ENCODE measurements at regions not wholly inside any gene's neighbourhood (a gene's known extent, or its start where the extent isn't known, plus 50 kb on each side); places are given as distances from the start of the nearest gene placed in this dataset.

GRCh38 chr16:65406116-65406515, 284.3 kb upstream of the CDH11 start:
- Histone ChIP-seq H3K9me2 (replicated peaks; ENCODE audit: insufficient read depth) (no peaks in the 10 kb centered on the region), H3K36me3 (replicated peaks; ENCODE audit: insufficient read depth, low read depth) (no peaks in the 10 kb centered on the region), H3K4me3 (no peak overlapping the region), H2AFZ (no peak overlapping the region), H4K20me1 (ENCODE audit: insufficient read depth, poor library complexity, severe bottlenecking) (no peaks in the 10 kb centered on the region), H3K27ac (no peak overlapping the region), H3K9me3 (ENCODE audit: low read depth) (no peaks in the 10 kb centered on the region), H3K4me2 (no peak overlapping the region), H3K27me3 (no peaks in the 10 kb centered on the region), H3K79me2 (no peaks in the 10 kb centered on the region), H3K4me1 (ENCODE audit: insufficient read depth) (no peaks in the 10 kb centered on the region)
- no peak for DNase-seq (ENCODE audit: low spot score)
- 73% methylated on average over 4 of the region's 4 CpGs for WGBS (ENCODE audit: low lambda C conversion rate, missing lambda C conversion rate)
- TF ChIP-seq EZH2phosphoT487 (IDR thresholded peaks at IDR 0.05; ENCODE audit: low read depth, severe bottlenecking, unreplicated experiment), result no peak
- TF ChIP-seq CTCF (IDR thresholded peaks at IDR 0.05; ENCODE audit: poor library complexity), result no peak
- TF ChIP-seq EZH2 (IDR thresholded peaks at IDR 0.05; ENCODE audit: borderline replicate concordance), result no peak

GRCh38 chr16:65394281-65394680, 272.4 kb upstream of the CDH11 start:
- H4K20me1 ChIP-seq (ENCODE audit: insufficient read depth, poor library complexity, severe bottlenecking), result no peaks in the 10 kb centered on the region
- H3K9me3 ChIP-seq (ENCODE audit: low read depth), result no peaks in the 10 kb centered on the region
- no peak overlapping the region for H3K27ac ChIP-seq
- no peaks in the 10 kb centered on the region for H3K36me3 ChIP-seq (replicated peaks; ENCODE audit: insufficient read depth, low read depth)
- DNase-seq (ENCODE audit: low spot score), result no peak
- H3K4me2 ChIP-seq, result no peak overlapping the region
- H3K4me1 ChIP-seq (ENCODE audit: insufficient read depth), result no peaks in the 10 kb centered on the region
- H3K4me3 ChIP-seq, result no peak overlapping the region
- H3K9me2 ChIP-seq (replicated peaks; ENCODE audit: insufficient read depth), result no peaks in the 10 kb centered on the region
- H3K79me2 ChIP-seq, result no peaks in the 10 kb centered on the region
- WGBS (ENCODE audit: low lambda C conversion rate, missing lambda C conversion rate), result 79% methylated on average over 6 of the region's 6 CpGs
- TF ChIP-seq EZH2 (IDR thresholded peaks at IDR 0.05; ENCODE audit: borderline replicate concordance), result no peak
- TF ChIP-seq CTCF (IDR thresholded peaks at IDR 0.05; ENCODE audit: poor library complexity), result no peak
- no peak for TF ChIP-seq EZH2phosphoT487 (IDR thresholded peaks at IDR 0.05; ENCODE audit: low read depth, severe bottlenecking, unreplicated experiment)
- no peaks in the 10 kb centered on the region for H3K27me3 ChIP-seq
- no peak overlapping the region for H2AFZ ChIP-seq

GRCh38 chr16:65392806-65393565, 271.1 kb upstream of the CDH11 start:
- H3K9me2 ChIP-seq (replicated peaks; ENCODE audit: insufficient read depth), result no peaks in the 10 kb centered on the region

More at GRCh38 chr16:65392806-65393565, 271.1 kb upstream of the CDH11 start:
- 76% methylated on average over 13 of the region's 13 CpGs for WGBS (ENCODE audit: low lambda C conversion rate, missing lambda C conversion rate)
- Histone ChIP-seq H4K20me1 (ENCODE audit: insufficient read depth, poor library complexity, severe bottlenecking) (no peaks in the 10 kb centered on the region), H3K4me1 (ENCODE audit: insufficient read depth) (no peaks in the 10 kb centered on the region), H3K4me3 (no peak overlapping the region), H3K27me3 (no peaks in the 10 kb centered on the region), H3K4me2 (no peak overlapping the region), H3K9me3 (ENCODE audit: low read depth) (no peaks in the 10 kb centered on the region), H3K27ac (no peak overlapping the region), H3K36me3 (replicated peaks; ENCODE audit: insufficient read depth, low read depth) (no peaks in the 10 kb centered on the region), H2AFZ (no peak overlapping the region), H3K79me2 (no peaks in the 10 kb centered on the region)
- DNase-seq (ENCODE audit: low spot score), result no peak
- no peak for TF ChIP-seq CTCF (IDR thresholded peaks at IDR 0.05; ENCODE audit: poor library complexity)
- no peak for TF ChIP-seq EZH2phosphoT487 (IDR thresholded peaks at IDR 0.05; ENCODE audit: low read depth, severe bottlenecking, unreplicated experiment)
- TF ChIP-seq EZH2 (IDR thresholded peaks at IDR 0.05; ENCODE audit: borderline replicate concordance), result no peak
